HG02571 (cell line): ENCODE measurements at regions not wholly inside any gene's neighbourhood (a gene's known extent, or its start where the extent isn't known, plus 50 kb on each side); places are given as distances from the start of the nearest gene placed in this dataset.
"Not testable (repeated sequence)": the region's sequence is repeated elsewhere in the genome, so short reads cannot be mapped to it uniquely, and the experiment has no call there.

Experiments used
- ATAC-seq: cut with Tn5 transposase; IDR thresholded peaks from one replicate; pipeline ENCODE4 v1.9.1; 2021; ENCODE audit warnings: mild to moderate bottlenecking, moderate library complexity; ENCODE audit not compliant: unreplicated experiment

DNA sequence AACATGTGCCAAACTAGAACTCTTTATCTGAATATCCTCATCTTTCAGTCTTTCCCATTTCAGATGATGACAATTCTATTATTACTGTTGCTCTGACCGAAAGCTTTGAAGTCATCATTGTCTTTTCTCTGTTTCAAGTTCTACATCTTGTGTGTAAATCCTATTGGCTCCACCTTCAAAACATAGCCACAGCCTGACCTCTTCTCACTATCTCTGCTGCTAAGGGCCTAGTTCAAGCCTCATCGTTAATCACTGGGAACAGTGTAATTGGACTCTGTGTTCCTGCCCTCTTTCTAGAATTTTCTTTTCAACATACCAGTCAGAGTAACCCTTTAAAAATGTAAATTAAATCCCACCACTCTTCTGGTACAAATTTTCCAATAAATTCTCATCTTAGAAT lies 105.1 kb downstream of the OXSM start:
- ATAC-seq: no peak

GRCh38 chr3:25895443-25895842 lies 105.6 kb downstream of the OXSM start:
- ATAC-seq: no peak

DNA sequence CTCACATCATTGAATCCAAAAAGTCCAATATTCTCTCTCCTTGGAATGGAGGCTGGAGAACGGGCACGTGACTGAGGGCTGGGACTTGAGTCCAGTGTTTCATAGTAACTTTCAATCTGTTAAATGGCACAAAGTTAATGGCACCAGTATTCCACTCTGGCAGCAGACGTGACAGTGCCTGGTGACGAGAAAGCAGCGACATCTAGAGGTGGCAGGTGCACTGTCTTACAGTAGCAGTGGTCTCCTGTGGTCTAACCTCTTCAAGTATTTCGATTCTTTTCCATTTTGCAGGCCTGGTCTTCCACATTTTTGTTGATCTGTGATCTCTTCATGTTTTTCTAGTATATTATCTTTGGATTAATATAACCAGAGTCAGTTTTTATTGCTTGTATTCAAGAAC lies 107.1 kb downstream of the OXSM start:
- ATAC-seq: peak; percentile 79

DNA sequence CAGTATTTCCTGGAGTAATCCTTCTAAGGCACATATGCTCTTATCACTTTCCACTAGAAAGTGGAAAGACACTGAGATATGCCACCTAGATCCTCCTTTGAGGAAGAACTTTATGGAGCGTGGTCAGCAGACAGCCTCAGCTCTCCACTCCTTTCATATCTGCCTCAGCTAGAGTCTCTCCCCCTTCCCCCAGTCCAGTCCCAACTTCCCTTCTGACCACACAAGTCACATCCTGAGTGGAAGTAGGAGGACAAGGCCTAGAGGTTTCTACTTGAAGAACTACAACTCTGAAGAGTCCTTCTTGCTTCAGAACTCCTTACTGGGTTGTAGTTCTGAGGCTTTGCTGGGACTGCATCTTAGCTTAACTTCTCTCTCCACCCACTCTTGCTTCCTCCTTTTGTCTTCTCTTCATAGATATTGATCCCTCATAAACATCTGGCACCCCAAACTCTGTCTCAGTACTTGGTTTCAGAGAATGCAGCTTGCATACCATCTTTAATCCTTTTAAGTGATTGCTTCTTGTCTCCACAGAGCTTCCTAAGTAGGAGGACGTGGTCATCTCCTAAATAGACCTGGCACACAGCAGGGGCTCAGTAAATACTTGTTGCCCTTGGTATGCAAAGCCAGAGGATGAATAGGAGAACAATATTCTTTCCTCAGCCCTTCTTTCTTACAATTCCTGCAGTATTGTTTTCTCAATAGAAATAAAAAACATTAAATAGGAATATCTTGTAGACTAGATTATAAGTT lies 109.6 kb downstream of the OXSM start:
- ATAC-seq: no peak

- no peak for ATAC-seq
These were observed 110.3 kb downstream of the OXSM start for GRCh38 chr3:25900161-25900560.

GRCh38 chr3:25901796-25902195 lies 111.9 kb downstream of the OXSM start:
- ATAC-seq: no peak

DNA sequence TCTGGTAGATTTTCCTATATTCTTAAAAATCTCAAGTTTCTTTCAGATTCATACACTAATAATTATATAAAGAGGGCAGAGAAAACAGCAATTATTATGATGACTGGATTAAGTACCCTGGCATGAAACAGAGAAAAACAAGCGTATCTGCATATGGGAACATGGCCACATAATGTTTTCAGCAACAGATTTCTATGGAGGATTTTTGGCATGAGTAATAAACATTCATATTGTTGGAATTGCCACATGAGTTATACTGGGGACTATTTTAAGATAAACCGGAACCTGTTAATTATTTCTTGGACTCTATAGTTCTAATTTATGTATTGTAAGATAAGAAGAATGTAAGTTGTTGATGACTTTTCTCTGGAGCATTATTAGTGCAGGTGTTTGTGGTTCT lies 112.7 kb downstream of the OXSM start:
- ATAC-seq: no peak

DNA sequence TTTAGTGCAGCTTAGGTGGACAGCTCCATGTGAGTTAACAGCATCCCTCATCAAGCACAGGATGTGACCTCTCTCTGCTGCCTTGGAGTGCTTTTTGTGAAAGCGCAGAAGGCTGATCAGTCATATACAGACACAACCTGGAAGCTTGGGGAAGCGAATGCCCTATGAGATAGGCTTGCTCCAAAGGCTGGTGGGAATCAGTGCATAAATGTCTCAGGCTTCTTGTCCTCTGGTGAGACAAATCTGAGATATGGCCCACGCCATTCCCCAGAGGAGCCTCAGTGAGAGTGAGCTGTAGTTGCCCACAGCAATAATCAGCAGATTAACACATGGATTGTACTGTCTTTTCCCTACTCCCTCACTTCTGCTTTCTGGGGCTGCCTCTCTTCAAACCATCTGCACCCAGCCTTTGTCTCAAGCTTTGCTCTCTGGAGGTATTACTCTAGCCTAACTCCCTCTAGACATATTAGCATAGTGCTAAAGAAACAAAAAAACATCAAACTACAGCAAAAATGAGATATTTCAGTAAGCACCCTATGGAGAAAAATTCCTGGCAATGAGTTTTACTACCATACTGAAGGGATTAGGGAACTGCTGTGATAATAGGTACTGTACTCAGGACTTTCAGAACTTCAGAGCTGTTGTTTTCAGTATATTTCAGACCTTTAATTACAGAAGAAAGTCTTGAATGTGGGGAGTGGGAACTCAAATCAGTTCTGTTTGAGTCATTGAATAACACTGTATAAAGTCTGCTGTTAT lies 113.7 kb downstream of the OXSM start:
- ATAC-seq: no peak

- no peak for ATAC-seq
These were observed 114.3 kb downstream of the OXSM start for GRCh38 chr3:25904206-25904605.

DNA sequence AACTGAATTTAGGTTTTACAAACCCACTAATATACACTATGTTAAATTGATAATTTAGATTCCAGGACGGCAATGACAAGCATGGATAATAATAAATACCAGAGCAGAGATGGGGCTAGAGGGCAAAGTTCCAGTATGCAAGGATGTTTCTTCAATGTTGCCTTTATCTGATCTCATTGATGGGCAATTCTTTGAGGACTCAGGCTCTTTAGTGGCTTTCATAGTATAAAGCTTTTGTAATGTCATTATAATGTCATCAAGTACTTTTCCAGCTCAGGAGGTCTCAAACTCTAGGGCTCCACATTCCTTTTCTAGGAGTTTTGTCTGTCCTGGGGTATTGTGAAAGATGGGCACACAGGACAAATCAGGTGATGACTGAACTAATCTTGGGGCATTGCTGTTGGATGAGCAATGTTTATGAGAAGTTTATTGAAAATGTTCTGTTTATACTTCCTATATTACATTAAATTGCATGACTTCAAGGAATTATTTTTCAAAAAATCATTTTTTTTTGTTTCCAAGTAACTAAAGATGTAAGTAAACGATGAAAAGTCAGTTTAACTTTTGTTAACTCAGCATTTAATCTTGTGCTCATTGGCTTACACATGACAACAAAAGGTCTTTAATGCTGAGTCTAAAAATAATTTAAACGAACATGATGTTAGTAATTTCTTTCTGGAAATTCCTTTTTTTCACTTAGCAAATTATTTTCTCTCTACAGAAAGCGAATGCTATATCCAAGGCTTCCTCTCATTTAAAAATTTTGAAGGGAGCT lies 116.4 kb downstream of the OXSM start:
- no peak for ATAC-seq

- ATAC-seq: no peak
These were observed 117.2 kb downstream of the OXSM start for GRCh38 chr3:25907081-25907480.

DNA sequence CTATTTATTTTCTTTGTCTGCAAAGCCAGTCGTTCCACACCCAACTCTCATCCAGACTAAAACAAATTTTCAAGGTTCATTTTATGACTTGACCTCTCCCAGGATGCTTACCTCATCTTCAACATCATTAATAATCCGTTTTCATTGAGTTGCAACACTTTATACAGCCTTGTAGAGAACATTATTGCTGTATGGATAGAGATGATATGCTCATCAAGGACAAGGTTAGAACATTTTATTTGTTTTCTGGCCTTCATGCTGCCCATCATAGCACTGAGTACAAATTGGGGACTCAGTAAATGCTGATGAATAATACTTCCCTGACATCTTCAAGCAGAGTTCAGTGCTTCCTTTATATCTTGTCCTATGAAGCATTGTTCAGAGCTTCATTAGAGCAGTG lies 120.2 kb downstream of the OXSM start:
- no peak for ATAC-seq

DNA sequence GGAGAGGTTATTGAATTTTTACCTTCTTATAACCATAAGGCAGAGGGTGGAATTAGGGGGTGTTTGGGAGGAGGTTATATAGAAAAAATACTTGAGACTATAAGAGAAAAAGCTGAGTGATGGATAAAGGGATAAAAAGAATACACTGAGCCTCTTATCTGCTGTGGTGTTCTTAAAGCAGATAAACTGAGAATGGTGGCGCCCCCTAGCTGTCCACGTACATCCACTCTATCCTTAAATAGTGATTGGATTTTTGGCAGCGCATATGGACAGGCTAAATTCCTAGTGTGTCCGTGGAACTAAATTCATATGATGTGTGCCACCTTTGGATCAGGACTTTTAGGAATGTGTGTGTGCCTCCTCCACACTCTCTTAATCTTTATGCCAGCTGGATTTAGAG lies 121.1 kb downstream of the OXSM start:
- no peak for ATAC-seq

DNA sequence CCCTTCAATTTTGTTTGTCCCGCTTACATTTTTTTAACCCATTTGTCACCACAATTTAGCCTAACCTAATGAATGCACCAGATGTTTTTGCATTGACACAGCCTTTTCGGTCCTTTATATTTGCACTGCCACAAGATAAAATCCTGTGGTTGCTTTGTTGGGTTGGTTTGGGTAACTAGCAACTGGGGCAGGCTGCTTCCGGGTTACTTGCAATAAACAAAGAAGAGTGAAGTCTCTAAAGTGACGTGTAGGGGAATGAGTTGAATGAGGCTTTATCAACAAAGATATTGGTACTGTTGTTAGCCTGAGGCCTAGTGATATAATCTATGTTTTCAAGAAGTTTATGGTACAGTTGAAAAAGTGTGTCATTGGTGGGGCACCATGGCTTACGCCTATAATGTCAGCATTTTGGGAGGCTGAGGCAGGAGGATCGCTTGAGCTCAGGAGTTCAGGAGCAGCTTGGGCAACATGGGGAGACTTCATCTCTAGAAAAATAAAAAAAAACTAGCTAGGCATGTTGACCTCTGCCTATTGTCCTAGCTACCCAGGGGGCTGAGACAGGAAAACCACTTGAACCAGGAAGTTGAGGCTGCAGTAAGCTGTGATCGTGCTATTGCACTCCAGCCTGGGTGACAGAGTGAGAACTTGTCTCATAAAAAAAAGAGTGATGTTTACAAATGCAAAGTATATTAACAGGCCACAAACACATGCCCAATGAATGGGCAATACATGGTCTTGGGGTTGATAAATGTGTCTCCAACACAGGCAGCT lies 121.8 kb downstream of the OXSM start:
- no peak for ATAC-seq

- ATAC-seq: no peak
These were observed 123.3 kb downstream of the OXSM start for GRCh38 chr3:25913179-25913578.

DNA sequence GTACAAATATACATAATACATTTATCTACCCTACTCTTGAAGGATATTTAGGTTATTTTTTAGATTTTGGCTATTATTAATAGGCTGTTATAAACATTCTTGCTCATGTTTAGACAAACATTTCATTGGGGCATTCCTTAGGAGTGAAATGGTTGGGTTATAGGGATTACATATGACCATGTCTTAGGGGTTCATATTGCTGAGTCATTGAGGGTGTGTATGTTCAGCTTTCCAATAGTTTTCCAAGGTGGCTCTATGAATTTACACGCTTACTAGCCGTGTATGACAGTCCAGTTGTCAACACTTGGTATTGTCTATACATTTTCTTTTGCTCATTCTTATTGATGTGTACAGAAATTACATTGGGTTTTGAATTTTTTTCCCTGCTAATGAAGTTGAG lies 125.8 kb downstream of the OXSM start:
- ATAC-seq: no peak

GRCh38 chr3:25916321-25916720 lies 126.4 kb downstream of the OXSM start:
- ATAC-seq: no peak

GRCh38 chr3:25931967-25932366 lies 142.1 kb downstream of the OXSM start:
- not testable (repeated sequence) for ATAC-seq

DNA sequence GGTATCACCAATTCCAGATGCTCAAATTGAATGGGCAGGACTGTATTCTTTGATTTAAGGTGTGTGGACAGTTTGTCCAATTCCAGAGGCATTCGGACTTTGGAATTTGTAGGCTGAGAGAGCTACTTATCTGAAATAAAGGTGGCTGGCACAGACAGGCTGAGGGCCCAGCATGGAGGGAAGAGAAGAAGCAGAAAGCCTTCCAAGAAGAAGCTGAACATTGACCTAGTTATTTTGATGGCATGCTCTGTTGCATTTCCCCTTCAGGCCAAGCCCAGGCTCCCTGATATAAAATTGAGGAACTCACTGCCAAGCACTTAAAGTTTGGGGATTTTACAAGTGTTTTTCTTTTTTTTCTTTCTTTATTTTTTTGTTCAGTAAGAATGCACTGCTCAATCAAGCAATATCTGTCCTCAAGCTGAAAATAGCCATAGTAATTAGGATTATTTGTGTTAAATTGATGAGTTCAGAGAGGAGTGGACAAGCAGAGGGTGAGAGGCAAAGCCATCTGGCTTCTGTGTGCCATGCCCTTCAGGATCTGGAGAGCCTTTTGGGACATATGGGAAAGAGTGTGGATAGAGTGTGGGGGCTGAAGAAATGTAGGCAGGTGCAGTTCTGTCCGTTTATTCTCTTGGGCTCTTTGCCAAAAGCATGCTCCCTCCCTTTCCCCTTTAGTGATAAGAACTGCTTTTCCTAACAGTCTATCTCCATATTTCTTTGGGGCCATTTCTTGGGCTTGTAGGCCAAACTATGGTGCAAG lies 148.9 kb downstream of the OXSM start:
- no peak for ATAC-seq

- ATAC-seq: no peak
These were observed 151.0 kb downstream of the OXSM start for GRCh38 chr3:25940935-25941334.
